ENCODE measurements at regions not wholly inside any gene's neighbourhood (a gene's known extent, or its start where the extent isn't known, plus 50 kb on each side); places are given as distances from the start of the nearest gene placed in this dataset.

GRCh38 chr12:59179231-59179630 lies 258.9 kb upstream of the LRIG3 start:
- H3K27me3 Mint-ChIP-seq (ENCODE audit: low read depth): no peaks in the 10 kb centered on the region
- Histone ChIP-seq H3K9ac (ENCODE audit: extremely low read depth, insufficient read length, low read length) (no peak overlapping the region), H2AFZ (ENCODE audit: low read length) (no peak overlapping the region), H3K23ac (ENCODE audit: insufficient read length, low read depth, low read length) (no peak overlapping the region), H4K5ac (ENCODE audit: insufficient read length, low read depth, low read length) (no peak overlapping the region), H3K27me3 (ENCODE audit: insufficient read depth, low read length) (no peaks in the 10 kb centered on the region), H3K4me2 (ENCODE audit: insufficient read depth, insufficient read length, low read length) (no peak overlapping the region), H2BK12ac (ENCODE audit: insufficient read length, low read depth, low read length) (no peak overlapping the region), H3K27ac (ENCODE audit: insufficient read length, low read depth, low read length) (no peak overlapping the region), H3K4ac (ENCODE audit: low read depth, low read length) (no peak overlapping the region), H3K23me2 (ENCODE audit: insufficient read length, low read depth, low read length, poor library complexity, severe bottlenecking) (no peaks in the 10 kb centered on the region), H2BK5ac (ENCODE audit: insufficient read length, low read length) (no peak overlapping the region), H3K56ac (ENCODE audit: insufficient read length, low read depth, low read length) (no peak overlapping the region), H3K79me1 (ENCODE audit: insufficient read depth, low read depth, low read length, poor library complexity, severe bottlenecking) (no peaks in the 10 kb centered on the region), H3T11ph (ENCODE audit: low read length) (no peak overlapping the region), H2AK5ac (ENCODE audit: insufficient read length, low read length) (no peak overlapping the region), H2BK20ac (ENCODE audit: low read depth, low read length, poor library complexity, severe bottlenecking) (no peak overlapping the region), H3K4me1 (ENCODE audit: insufficient read depth, low read length) (no peaks in the 10 kb centered on the region), H3K14ac (ENCODE audit: insufficient read depth, low read length) (no peak overlapping the region), H4K20me1 (ENCODE audit: control insufficient read depth, insufficient read depth, insufficient read length) (no peaks in the 10 kb centered on the region), H4K8ac (replicated peaks; ENCODE audit: insufficient read length, low read depth, low read length) (no peak overlapping the region), H3K9me3 (ENCODE audit: control insufficient read depth, low read depth, low read length) (no peaks in the 10 kb centered on the region), H3K18ac (ENCODE audit: insufficient read length, low read depth, low read length) (no peak overlapping the region), H3K79me2 (ENCODE audit: insufficient read depth, low read length) (no peaks in the 10 kb centered on the region), H2BK15ac (ENCODE audit: low read depth, low read length) (no peak overlapping the region), H4K91ac (ENCODE audit: insufficient read length, low read depth, low read length) (no peak overlapping the region), H2BK120ac (ENCODE audit: low read depth, low read length, poor library complexity, severe bottlenecking) (no peak overlapping the region)
- no peaks in the 10 kb centered on the region for H3K4me1 Mint-ChIP-seq
- peaks cover 4 to 11% (median 10%) of the 10 kb centered on the region in 3 experiments; a peak in 6 of 7 replicates for H3K36me3 Mint-ChIP-seq (ENCODE audit: insufficient read depth in 1 of 3, low read depth in 3 of 3)
- DNase-seq: no peak
- no CpG with 5 or more reads among the region's 1 CpG for WGBS (ENCODE audit: extremely low coverage, insufficient read length, low lambda C conversion rate)
- H3K9me3 Mint-ChIP-seq: peaks cover 5 to 13% of the 10 kb centered on the region in 2 experiments; a peak in 4 of 5 replicates
- no peak for TF ChIP-seq CTCF (conservative IDR thresholded peaks at IDR 0.05)
- no peak overlapping the region for H3K27ac Mint-ChIP-seq
- H3K4me3 Mint-ChIP-seq: no peak overlapping the region
